T-helper 17 cell (primary cell): ENCODE measurements at regions not wholly inside any gene's neighbourhood (a gene's known extent, or its start where the extent isn't known, plus 50 kb on each side); places are given as distances from the start of the nearest gene placed in this dataset.

Experiments used
- ATAC-seq: fragments of 150-1000 bp; cut with Tn5 transposase; 2 replicates; pipeline ENCODE4 v1.10.0; 2021; ENCODE audit warnings: mild to moderate bottlenecking, moderate library complexity
- DNase-seq, 3 donors: peaks; one replicate each; pipeline versions ENCODE4 v3.0.0 to v3.0.0-alpha.2; 2020 to 2021
- H3K9me3 ChIP-seq: one replicate; pipeline ENCODE4 v1.7.0; 2013; ENCODE audit warnings: low read length, mild to moderate bottlenecking; ENCODE audit not compliant: control insufficient read depth, poor library complexity, severe bottlenecking
- H3K27ac Mint-ChIP-seq: one replicate; pipeline ENCODE4 v1.8.0; 2022; ENCODE audit warnings: mild to moderate bottlenecking, moderate library complexity, mixed read lengths
- H3K27me3 Mint-ChIP-seq: one replicate; pipeline ENCODE4 v1.8.0; 2022; ENCODE audit warnings: mixed read lengths
- H3K36me3 Mint-ChIP-seq: one replicate; pipeline ENCODE4 v1.8.0; 2022; ENCODE audit warnings: low read depth, mixed read lengths
- H3K4me1 Mint-ChIP-seq: one replicate; pipeline ENCODE4 v1.8.0; 2022; ENCODE audit warnings: mild to moderate bottlenecking, mixed read lengths
- H3K4me3 Mint-ChIP-seq: one replicate; pipeline ENCODE4 v1.8.0; 2022; ENCODE audit warnings: mild to moderate bottlenecking, moderate library complexity, mixed read lengths

DNA sequence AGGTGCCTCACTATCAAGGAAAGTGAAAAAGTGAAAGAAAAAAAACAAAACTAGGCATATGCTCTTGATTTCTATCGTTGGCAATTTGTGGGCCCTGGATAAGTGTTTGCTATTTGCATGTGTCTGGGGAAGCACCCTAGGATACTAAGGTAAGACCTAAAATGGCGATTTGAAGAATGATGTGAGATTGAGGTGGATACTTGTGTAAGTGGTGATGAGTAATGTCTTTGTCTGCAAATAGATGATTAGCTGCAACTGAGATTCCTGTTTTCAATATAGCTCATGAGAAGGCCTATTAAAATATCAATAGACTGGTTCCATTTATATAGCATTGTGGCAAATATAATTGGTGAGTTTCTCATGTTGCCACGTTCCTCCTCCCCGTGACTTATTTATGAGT is 261.7 kb downstream of the NEDD1 start:
- no peaks in the 10 kb centered on the region for H3K36me3 Mint-ChIP-seq
- peaks cover 10% of the 10 kb centered on the region for H3K27me3 Mint-ChIP-seq
- no peak overlapping the region for H3K27ac Mint-ChIP-seq
- H3K4me1 Mint-ChIP-seq = no peaks in the 10 kb centered on the region
- DNase-seq (no peak), ATAC-seq (no peak)
- H3K9me3 ChIP-seq = no peaks in the 10 kb centered on the region
- H3K4me3 Mint-ChIP-seq = no peak overlapping the region

DNA sequence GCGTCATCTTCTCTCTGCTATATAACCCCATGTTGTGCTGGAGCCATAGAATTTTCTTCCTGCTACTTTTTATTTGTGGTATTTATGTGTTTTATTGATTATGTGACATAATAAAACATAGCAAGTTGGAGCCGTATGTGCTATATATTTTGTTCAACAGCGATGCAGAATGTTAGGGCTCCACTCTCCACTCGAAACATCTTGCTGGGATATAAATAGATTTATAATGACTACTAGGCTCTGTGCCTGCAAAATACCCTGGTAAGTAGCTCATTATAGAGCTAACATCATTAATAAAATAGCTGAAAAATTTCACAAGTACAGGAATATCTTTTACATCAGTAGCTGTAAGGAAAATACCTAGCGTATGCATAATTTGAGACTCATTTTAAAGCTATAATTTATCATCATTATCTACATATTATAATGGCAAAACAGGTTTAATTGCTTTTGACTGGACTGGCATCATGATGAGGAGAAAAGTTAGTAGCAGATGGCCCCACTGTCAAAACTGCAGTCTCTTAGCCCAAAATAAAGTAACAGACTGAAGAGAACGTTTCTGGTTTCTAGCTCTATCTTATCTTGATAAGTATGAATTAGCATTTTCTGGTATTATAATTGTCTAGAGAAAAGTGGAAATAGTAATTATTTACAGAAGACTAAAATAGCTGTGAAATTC is 263.0 kb downstream of the NEDD1 start:
- ATAC-seq = no peak
- H3K27me3 Mint-ChIP-seq = peaks cover 6% of the 10 kb centered on the region

GRCh38 chr12:97173688-97174410 is 266.8 kb downstream of the NEDD1 start:
- Mint-ChIP-seq H3K36me3 (no peaks in the 10 kb centered on the region), H3K27me3 (no peaks in the 10 kb centered on the region), H3K4me3 (no peak overlapping the region), H3K4me1 (no peaks in the 10 kb centered on the region), H3K27ac (no peak overlapping the region)
- no peak for DNase-seq
- H3K9me3 ChIP-seq = no peaks in the 10 kb centered on the region
- ATAC-seq = no peak

More for the DNA sequence above, 263.0 kb downstream of the NEDD1 start:
- no peak for DNase-seq
- Mint-ChIP-seq H3K27ac (no peak overlapping the region), H3K4me3 (no peak overlapping the region), H3K36me3 (no peaks in the 10 kb centered on the region), H3K4me1 (no peaks in the 10 kb centered on the region)
- no peaks in the 10 kb centered on the region for H3K9me3 ChIP-seq

GRCh38 chr12:97177481-97177880 is 270.4 kb downstream of the NEDD1 start:
- no peaks in the 10 kb centered on the region for H3K9me3 ChIP-seq
- no peaks in the 10 kb centered on the region for H3K36me3 Mint-ChIP-seq
- no peak for ATAC-seq
- no peak overlapping the region for H3K4me3 Mint-ChIP-seq
- no peak overlapping the region for H3K27ac Mint-ChIP-seq
- H3K4me1 Mint-ChIP-seq = no peaks in the 10 kb centered on the region
- H3K27me3 Mint-ChIP-seq = no peaks in the 10 kb centered on the region
- DNase-seq = no peak

DNA sequence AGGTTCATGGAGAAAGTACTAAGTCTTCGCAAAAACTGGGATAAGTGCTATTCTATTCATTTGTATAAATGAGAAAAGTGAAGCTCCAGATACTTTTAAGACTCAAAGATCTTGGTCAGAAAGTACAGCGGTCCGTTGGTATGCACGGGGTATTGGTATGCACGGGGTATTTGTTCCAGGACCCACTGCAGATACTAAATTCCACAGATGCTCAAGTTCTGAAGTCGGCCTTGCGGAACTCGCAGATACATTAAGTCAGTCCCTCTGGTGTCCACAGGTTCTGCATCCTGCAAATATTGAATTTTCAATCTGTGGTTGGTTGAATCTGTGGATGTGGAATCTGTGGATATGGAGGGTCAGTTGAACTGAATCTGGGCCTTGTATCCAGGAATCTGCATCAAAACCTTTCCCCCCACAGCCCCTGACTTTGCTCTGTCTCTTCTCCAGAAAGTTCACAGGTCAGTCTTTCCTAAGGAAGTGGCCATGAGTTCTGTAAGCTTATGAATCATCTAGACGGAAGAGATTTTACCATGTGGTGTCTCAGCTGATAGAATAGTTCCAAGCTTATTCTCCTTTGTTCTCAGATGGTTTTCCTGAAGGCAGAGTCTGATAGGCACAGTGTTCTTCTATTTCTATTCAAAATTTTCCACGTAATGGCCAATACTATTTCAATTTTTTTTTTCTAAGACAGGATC is 274.7 kb downstream of the NEDD1 start:
- H3K27ac Mint-ChIP-seq = no peak overlapping the region
- ATAC-seq (no peak), DNase-seq (no peak)
- no peaks in the 10 kb centered on the region for H3K9me3 ChIP-seq
- no peaks in the 10 kb centered on the region for H3K4me1 Mint-ChIP-seq
- no peak overlapping the region for H3K4me3 Mint-ChIP-seq
- no peaks in the 10 kb centered on the region for H3K36me3 Mint-ChIP-seq
- H3K27me3 Mint-ChIP-seq = peaks cover 11% of the 10 kb centered on the region

DNA sequence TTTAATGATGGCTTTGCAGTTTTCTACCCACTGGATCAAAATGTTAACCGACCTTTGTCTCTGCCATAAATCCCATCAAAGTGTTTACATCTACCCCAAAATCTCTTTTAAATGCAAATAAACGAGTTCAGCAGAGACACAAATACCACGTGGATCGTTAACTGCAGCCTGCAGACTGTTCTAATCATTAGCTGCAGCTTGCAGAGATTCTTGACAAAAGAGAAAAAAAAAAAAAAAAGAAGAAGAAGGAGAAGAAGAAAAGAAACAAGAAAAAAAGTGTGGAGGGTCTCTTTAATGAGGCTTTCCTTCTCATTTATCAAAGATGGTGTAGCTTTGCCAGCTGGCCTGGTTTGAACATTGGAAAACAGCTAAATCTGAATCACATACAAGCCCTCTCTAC is 275.7 kb downstream of the NEDD1 start:
- Mint-ChIP-seq H3K4me1 (no peaks in the 10 kb centered on the region), H3K27me3 (peaks cover 15% of the 10 kb centered on the region), H3K27ac (no peak overlapping the region), H3K4me3 (no peak overlapping the region), H3K36me3 (no peaks in the 10 kb centered on the region)
- DNase-seq = no peak
- ATAC-seq = no peak
- no peaks in the 10 kb centered on the region for H3K9me3 ChIP-seq

DNA sequence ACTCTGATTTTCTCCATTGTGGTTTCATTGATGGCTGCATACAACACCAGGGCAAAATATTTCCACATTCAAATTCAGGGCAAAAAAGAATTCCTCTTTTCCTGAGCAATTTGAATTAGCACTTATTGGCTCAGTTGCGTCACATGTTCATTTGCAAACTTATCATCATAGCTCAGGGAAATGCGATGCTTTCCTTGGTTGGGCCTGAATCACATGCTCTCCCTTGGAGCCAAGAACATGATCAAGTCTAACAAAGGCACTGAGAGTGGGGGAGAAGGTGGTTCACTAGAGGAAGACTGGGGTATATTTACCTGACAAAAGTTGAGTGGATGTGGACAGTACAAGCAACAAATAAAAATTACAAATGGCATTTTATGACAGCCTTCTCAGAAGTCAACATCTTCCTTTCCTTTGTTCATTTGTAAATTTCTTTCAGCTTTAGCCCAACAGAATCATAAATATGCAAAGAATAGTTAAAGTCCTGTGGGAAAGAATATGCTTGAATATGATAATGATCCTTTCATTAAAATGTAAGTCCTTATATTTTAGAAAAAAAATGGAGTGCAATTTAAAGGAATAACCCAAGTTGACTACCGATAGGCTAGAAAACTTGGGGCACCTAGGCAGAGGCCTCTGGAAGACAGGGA is 277.2 kb downstream of the NEDD1 start:
- no peaks in the 10 kb centered on the region for H3K9me3 ChIP-seq
- Mint-ChIP-seq H3K27ac (no peak overlapping the region), H3K36me3 (no peaks in the 10 kb centered on the region), H3K4me1 (no peaks in the 10 kb centered on the region), H3K27me3 (peaks cover 15% of the 10 kb centered on the region), H3K4me3 (no peak overlapping the region)
- ATAC-seq (no peak), DNase-seq (no peak)

DNA sequence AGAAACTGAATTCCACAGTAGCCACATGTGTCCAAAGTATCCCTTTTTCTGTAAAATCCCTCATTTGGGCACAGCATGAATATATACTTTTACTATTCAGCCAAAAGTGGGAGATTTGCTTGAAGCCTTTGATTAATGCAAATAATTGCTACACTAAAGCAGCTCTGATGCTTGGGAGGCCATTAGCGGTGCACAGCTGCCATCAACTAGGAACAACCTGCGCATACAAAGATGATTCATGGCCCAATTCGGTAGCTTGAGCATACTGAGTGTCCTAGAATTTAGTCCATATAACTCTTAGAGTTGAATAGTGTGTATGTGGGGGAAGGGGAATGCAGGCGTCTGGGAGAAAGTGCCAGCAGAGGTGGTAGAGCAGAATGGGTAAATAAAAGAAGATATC is 277.0 kb upstream of the RMST start:
- Mint-ChIP-seq H3K4me1 (no peaks in the 10 kb centered on the region), H3K27ac (no peak overlapping the region)
- no peak for DNase-seq

GRCh38 chr12:97194546-97194945 is 268.1 kb upstream of the RMST start:
- H3K27ac Mint-ChIP-seq = no peak overlapping the region
- no peak for ATAC-seq
- H3K4me1 Mint-ChIP-seq = no peaks in the 10 kb centered on the region
- DNase-seq = no peak
- no peaks in the 10 kb centered on the region for H3K9me3 ChIP-seq
- no peaks in the 10 kb centered on the region for H3K36me3 Mint-ChIP-seq
- H3K4me3 Mint-ChIP-seq = no peak overlapping the region
- no peaks in the 10 kb centered on the region for H3K27me3 Mint-ChIP-seq

More for the DNA sequence above, 277.0 kb upstream of the RMST start:
- H3K9me3 ChIP-seq = no peaks in the 10 kb centered on the region
- no peak for ATAC-seq
- Mint-ChIP-seq H3K4me3 (no peak overlapping the region), H3K27me3 (peaks cover 15% of the 10 kb centered on the region), H3K36me3 (no peaks in the 10 kb centered on the region)

- Mint-ChIP-seq H3K4me3 (no peak overlapping the region), H3K27ac (no peak overlapping the region), H3K4me1 (no peaks in the 10 kb centered on the region), H3K27me3 (no peaks in the 10 kb centered on the region), H3K36me3 (no peaks in the 10 kb centered on the region)
- no peak for DNase-seq
- no peaks in the 10 kb centered on the region for H3K9me3 ChIP-seq
- no peak for ATAC-seq
Observed at GRCh38 chr12:97200181-97200580, 262.4 kb upstream of the RMST start.

DNA sequence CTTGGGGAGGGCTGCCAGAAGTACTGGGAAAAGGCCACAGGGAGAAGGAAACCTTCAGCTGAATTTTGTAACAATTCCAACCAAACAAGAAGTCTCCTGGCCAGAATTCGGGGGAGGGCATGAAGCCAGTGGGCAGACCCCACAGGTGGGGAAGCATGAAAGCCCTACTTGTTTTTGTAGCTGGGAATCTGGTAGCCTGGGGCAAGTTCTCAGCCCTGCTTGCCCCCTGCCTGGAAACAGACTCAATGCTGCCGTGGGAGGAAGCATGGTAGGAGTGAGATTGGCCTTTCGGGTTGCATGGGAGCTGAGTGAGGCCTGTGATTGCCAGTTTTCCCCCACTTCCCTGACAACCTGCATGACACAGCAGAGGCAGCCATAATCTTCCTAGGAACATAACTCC is 259.2 kb upstream of the RMST start:
- Mint-ChIP-seq H3K27ac (no peak overlapping the region), H3K4me3 (no peak overlapping the region), H3K4me1 (no peaks in the 10 kb centered on the region), H3K27me3 (no peaks in the 10 kb centered on the region), H3K36me3 (no peaks in the 10 kb centered on the region)
- ATAC-seq (no peak), DNase-seq (no peak)
- H3K9me3 ChIP-seq = no peaks in the 10 kb centered on the region

DNA sequence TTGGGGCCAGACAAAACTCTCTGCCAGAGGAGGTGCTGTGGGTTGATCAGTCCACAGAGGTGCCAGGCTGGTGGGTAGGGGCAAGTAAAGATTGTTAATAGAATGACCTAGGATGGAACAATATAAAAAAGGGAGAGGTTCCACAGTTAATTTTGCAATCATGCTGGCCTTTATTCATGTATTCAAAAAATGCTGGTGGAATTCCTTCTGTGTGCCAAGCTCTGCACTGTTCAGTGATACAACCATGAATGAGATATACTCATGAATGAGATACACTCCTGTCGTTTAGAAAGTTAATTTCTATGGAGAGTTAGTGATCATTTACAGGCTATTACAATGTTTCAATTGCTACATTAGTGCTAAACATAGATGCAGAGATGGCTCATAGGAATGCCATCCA is 252.6 kb upstream of the RMST start:
- H3K9me3 ChIP-seq = no peaks in the 10 kb centered on the region
- H3K4me1 Mint-ChIP-seq = no peaks in the 10 kb centered on the region
- H3K36me3 Mint-ChIP-seq = no peaks in the 10 kb centered on the region
- H3K4me3 Mint-ChIP-seq = no peak overlapping the region
- no peak overlapping the region for H3K27ac Mint-ChIP-seq
- no peak for DNase-seq
- no peak for ATAC-seq
- H3K27me3 Mint-ChIP-seq = peaks cover 4% of the 10 kb centered on the region

- no peaks in the 10 kb centered on the region for H3K36me3 Mint-ChIP-seq
- no peak for DNase-seq
- no peaks in the 10 kb centered on the region for H3K4me1 Mint-ChIP-seq
- ATAC-seq = no peak
- H3K27me3 Mint-ChIP-seq = peaks cover 4% of the 10 kb centered on the region
- no peak overlapping the region for H3K27ac Mint-ChIP-seq
- H3K9me3 ChIP-seq = no peaks in the 10 kb centered on the region
- H3K4me3 Mint-ChIP-seq = no peak overlapping the region
Observed at GRCh38 chr12:97211416-97211930, 251.1 kb upstream of the RMST start.
